ENCODE measurements at regions not wholly inside any gene's neighbourhood (a gene's known extent, or its start where the extent isn't known, plus 50 kb on each side); places are given as distances from the start of the nearest gene placed in this dataset.

- TF ChIP-seq, protein P1, sequence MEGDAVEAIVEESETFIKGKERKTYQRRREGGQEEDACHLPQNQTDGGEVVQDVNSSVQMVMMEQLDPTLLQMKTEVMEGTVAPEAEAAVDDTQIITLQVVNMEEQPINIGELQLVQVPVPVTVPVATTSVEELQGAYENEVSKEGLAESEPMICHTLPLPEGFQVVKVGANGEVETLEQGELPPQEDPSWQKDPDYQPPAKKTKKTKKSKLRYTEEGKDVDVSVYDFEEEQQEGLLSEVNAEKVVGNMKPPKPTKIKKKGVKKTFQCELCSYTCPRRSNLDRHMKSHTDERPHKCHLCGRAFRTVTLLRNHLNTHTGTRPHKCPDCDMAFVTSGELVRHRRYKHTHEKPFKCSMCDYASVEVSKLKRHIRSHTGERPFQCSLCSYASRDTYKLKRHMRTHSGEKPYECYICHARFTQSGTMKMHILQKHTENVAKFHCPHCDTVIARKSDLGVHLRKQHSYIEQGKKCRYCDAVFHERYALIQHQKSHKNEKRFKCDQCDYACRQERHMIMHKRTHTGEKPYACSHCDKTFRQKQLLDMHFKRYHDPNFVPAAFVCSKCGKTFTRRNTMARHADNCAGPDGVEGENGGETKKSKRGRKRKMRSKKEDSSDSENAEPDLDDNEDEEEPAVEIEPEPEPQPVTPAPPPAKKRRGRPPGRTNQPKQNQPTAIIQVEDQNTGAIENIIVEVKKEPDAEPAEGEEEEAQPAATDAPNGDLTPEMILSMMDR (IDR thresholded peaks at IDR 0.05; ENCODE audit: poor library complexity, severe bottlenecking), result no peak
- TF ChIP-seq EP300 (conservative IDR thresholded peaks at IDR 0.05; ENCODE audit: poor library complexity, severe bottlenecking) (no peak), MXI1 (conservative IDR thresholded peaks at IDR 0.05; ENCODE audit: poor library complexity, severe bottlenecking) (no peak), TAF1 (IDR thresholded peaks at IDR 0.05; ENCODE audit: low read depth) (no peak), RAD21 (conservative IDR thresholded peaks at IDR 0.05) (no peak), EZH2 (IDR thresholded peaks at IDR 0.05; ENCODE audit: borderline replicate concordance, insufficient read depth, low read length, poor library complexity, severe bottlenecking) (no peak), POLR2AphosphoS5 (IDR thresholded peaks at IDR 0.05) (no peak), REST (IDR thresholded peaks at IDR 0.05; ENCODE audit: borderline replicate concordance) (no peak), SMC3 (conservative IDR thresholded peaks at IDR 0.05; ENCODE audit: poor library complexity) (no peak)
Observed at GRCh38 chr4:185868983-185869382, 57.0 kb upstream of the SORBS2 start.
